Thyroid gland (tissue), 4 donors: ENCODE measurements at regions not wholly inside any gene's neighbourhood (a gene's known extent, or its start where the extent isn't known, plus 50 kb on each side); places are given as distances from the start of the nearest gene placed in this dataset.

Source experiments
- POLR2A ChIP-seq, 2 donors: fragments of 450-650 bp; IDR thresholded peaks; one replicate each; pipeline ENCODE4 v1.6.1; 2017; ENCODE audit warnings: antibody characterized with exemption in 2 of 2, mild to moderate bottlenecking in 2 of 2, moderate library complexity in 1 of 2
- TF ChIP-seq, protein P1 (sequence below), 6 experiments: fragments of 200-600 bp in 3 of 6; fragments of 450-650 bp in 3 of 6; sonication (generic) in 3 of 6; IDR thresholded peaks; one replicate each; pipeline ENCODE4 v1.5.1; 2016 to 2019; ENCODE audit warnings: antibody characterized with exemption in 6 of 6, mild to moderate bottlenecking in 2 of 6, inconsistent platforms in 1 of 6, moderate library complexity in 1 of 6

DNA sequence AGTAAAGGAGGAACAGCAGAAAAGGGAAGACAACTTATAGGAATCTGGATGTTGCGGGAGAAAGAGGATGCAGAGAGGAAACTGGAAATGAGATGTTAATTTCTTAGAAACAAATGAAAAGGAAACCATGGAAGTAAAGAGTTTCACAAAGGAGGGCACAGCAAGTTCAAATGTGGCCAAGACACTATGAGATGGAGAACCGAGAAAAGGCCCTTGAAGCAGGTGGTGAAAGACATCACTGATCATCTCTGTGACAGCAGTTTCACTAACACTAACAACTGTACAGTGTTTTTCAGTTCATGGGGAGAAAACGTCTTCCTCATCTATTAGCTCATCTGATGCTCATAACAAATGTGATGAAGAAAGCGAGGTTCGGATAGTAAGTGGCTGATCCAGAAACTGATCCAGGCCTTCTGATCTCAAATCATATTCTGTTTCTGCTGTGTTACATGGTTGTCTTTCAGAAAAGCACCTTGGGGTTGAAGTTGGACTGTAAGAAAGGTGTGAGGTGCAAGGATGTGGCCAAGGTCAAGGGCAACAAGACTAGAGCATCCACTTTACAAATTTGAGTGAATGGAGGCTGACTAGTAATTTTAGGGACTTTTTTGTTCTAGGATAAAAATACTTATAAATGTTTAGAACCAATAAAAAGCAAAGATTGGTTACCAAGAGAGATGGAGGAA is 492.1 kb upstream of the CADM1 start:
- TF ChIP-seq, protein P1, sequence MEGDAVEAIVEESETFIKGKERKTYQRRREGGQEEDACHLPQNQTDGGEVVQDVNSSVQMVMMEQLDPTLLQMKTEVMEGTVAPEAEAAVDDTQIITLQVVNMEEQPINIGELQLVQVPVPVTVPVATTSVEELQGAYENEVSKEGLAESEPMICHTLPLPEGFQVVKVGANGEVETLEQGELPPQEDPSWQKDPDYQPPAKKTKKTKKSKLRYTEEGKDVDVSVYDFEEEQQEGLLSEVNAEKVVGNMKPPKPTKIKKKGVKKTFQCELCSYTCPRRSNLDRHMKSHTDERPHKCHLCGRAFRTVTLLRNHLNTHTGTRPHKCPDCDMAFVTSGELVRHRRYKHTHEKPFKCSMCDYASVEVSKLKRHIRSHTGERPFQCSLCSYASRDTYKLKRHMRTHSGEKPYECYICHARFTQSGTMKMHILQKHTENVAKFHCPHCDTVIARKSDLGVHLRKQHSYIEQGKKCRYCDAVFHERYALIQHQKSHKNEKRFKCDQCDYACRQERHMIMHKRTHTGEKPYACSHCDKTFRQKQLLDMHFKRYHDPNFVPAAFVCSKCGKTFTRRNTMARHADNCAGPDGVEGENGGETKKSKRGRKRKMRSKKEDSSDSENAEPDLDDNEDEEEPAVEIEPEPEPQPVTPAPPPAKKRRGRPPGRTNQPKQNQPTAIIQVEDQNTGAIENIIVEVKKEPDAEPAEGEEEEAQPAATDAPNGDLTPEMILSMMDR (IDR thresholded peaks at IDR 0.05): no peak
- TF ChIP-seq POLR2A (IDR thresholded peaks at IDR 0.05): no peak
